HCT116 (cell line): ENCODE measurements at regions not wholly inside any gene's neighbourhood (a gene's known extent, or its start where the extent isn't known, plus 50 kb on each side); places are given as distances from the start of the nearest gene placed in this dataset.

ENCODE experiments used
- ATAC-seq: fragments of 200-7000 bp; cut with Tn5 transposase; 2 replicates; pipeline ENCODE4 v1.9.1; 2020; ENCODE audit warnings: mild to moderate bottlenecking, moderate library complexity
- BruUV-seq: library from RNA; stranded (reverse); fragments of 400-500 nt; replicated peaks from 2 replicates; lab custom pipeline; 2021; lab: Mats Ljungman, UMichigan
- CTCF ChIA-PET: fragments of 300-600 bp; sonication (Branson Sonifier 250); formaldehyde crosslinking; loops from one replicate; lab custom pipeline; 2021; ENCODE audit warnings: antibody characterized with exemption; lab: Charles Lee
- POLR2A ChIA-PET: fragments of 300-600, 350-600 bp; sonication (Branson Sonifier 250); formaldehyde crosslinking; loops from one replicate; lab custom pipeline; 2021; ENCODE audit warnings: antibody characterized with exemption; lab: Charles Lee
- RAD21 ChIA-PET, 2 experiments: fragments of 300-600 bp; sonication (Branson Sonifier 250); formaldehyde crosslinking; loops; one replicate each; lab custom pipeline; 2023; ENCODE audit warnings: low total read pairs in 2 of 2; ENCODE audit not compliant: uncharacterized antibody in 2 of 2, unreplicated experiment in 2 of 2, low non-redundant PET in 1 of 2; lab: Charles Lee
- DNase-seq: peaks from one replicate; pipeline ENCODE4 v3.0.0-alpha.2; 2010; ENCODE audit warnings: low read depth, low spot score
- H2AFZ ChIP-seq: fragments of 200-600 bp; shearing (Covaris generic), sonication (generic); 2 replicates; pipeline ENCODE4 v1.6.1; 2017; ENCODE audit warnings: low read depth, mixed run types, mixed read lengths, antibody characterized with exemption, low read length; ENCODE audit not compliant: poor library complexity, severe bottlenecking
- H3K27ac ChIP-seq: 2 replicates; pipeline ENCODE4 v1.5.1; 2012; ENCODE audit warnings: low read depth, low read length
- H3K27me3 ChIP-seq: fragments of 200-600 bp; sonication (generic); 2 replicates; pipeline ENCODE4 v1.6.1; 2016; ENCODE audit warnings: mixed run types, low read length, mixed read lengths; ENCODE audit not compliant: insufficient read depth
- H3K36me3 ChIP-seq, 2 experiments: fragments of 200-500 bp in 1 of 2; fragments of 200-600 bp in 1 of 2; sonication (Bioruptor generic) in 1 of 2; sonication (generic) in 1 of 2; 2 replicates each; pipeline versions ENCODE4 v1.5.1 to v1.6.1; 2014 to 2016; ENCODE audit warnings: low read length in 2 of 2, inconsistent platforms in 1 of 2, mixed read lengths in 1 of 2, mixed run types in 1 of 2; ENCODE audit not compliant: insufficient read depth in 2 of 2, control insufficient read depth in 1 of 2
- H3K4me1 ChIP-seq, 2 experiments: fragments of 200-600 bp in 1 of 2; sonication (generic) in 1 of 2; 2 replicates each; pipeline versions ENCODE4 v1.5.1 to v1.6.1; 2012 to 2017; ENCODE audit warnings: low read length in 2 of 2, inconsistent platforms in 1 of 2, mild to moderate bottlenecking in 1 of 2, mixed read lengths in 1 of 2, mixed run types in 1 of 2, moderate library complexity in 1 of 2; ENCODE audit not compliant: insufficient read depth in 2 of 2, control insufficient read depth in 1 of 2
- H3K4me2 ChIP-seq: fragments of 200-600 bp; sonication (generic); 2 replicates; pipeline ENCODE4 v1.6.1; 2017; ENCODE audit warnings: mixed run types, low read length, mixed read lengths
- H3K4me3 ChIP-seq, 2 experiments: fragments of 200-600 bp in 1 of 2; sonication (generic) in 1 of 2; replicated peaks in 1 of 2; 2 replicates each; pipeline ENCODE4 v1.5.1; 2011 to 2016; ENCODE audit warnings: low read length in 2 of 2, control low read depth in 1 of 2, low read depth in 1 of 2, mild to moderate bottlenecking in 1 of 2, mixed read lengths in 1 of 2, mixed run types in 1 of 2
- H3K79me2 ChIP-seq: fragments of 200-600 bp; sonication (generic); 2 replicates; pipeline ENCODE4 v1.6.1; 2017; ENCODE audit warnings: mild to moderate bottlenecking, mixed run types, low read length, moderate library complexity, mixed read lengths; ENCODE audit not compliant: insufficient read depth
- H3K9ac ChIP-seq: fragments of 200-600 bp; sonication (generic); 2 replicates; pipeline ENCODE4 v1.6.1; 2016; ENCODE audit warnings: low read length, mixed read lengths
- H3K9me2 ChIP-seq: fragments of 200-600 bp; sonication (generic), shearing (Covaris generic); 2 replicates; pipeline ENCODE4 v1.6.1; 2017; ENCODE audit warnings: mixed run types, mild to moderate bottlenecking, moderate library complexity; ENCODE audit not compliant: insufficient read depth
- H3K9me3 ChIP-seq, 2 experiments: fragments of 200-500 bp in 1 of 2; fragments of 200-600 bp in 1 of 2; sonication (Bioruptor generic) in 1 of 2; sonication (generic) in 1 of 2; 2 replicates each; pipeline ENCODE4 v1.6.1; 2014 to 2017; ENCODE audit warnings: low read length in 2 of 2, mixed read lengths in 2 of 2, inconsistent platforms in 1 of 2, low read depth in 1 of 2, mild to moderate bottlenecking in 1 of 2, mixed run types in 1 of 2, moderate library complexity in 1 of 2; ENCODE audit not compliant: control insufficient read depth in 1 of 2, insufficient read depth in 1 of 2
- H4K20me1 ChIP-seq: fragments of 200-600 bp; sonication (generic), shearing (Covaris generic); 2 replicates; pipeline ENCODE4 v1.6.1; 2017; ENCODE audit warnings: mixed run types, mild to moderate bottlenecking, moderate library complexity; ENCODE audit not compliant: insufficient read depth
- CEBPB ChIP-seq: IDR thresholded peaks from 2 replicates; pipeline ENCODE4 v1.6.1; 2012; ENCODE audit warnings: low read depth
- EGR1 ChIP-seq: IDR thresholded peaks from 2 replicates; pipeline ENCODE4 v1.6.1; 2012; ENCODE audit warnings: low read depth
- ELF1 ChIP-seq: IDR thresholded peaks from 2 replicates; pipeline ENCODE4 v1.6.1; 2012; ENCODE audit warnings: low read depth, borderline replicate concordance
- FOSL1 ChIP-seq: IDR thresholded peaks from 2 replicates; pipeline ENCODE4 v1.6.1; 2012; ENCODE audit warnings: low read depth
- JUND ChIP-seq: IDR thresholded peaks from 2 replicates; pipeline ENCODE4 v1.6.1; 2012
- POLR2AphosphoS5 ChIP-seq: IDR thresholded peaks from 2 replicates; pipeline ENCODE4 v1.6.1; 2011; ENCODE audit warnings: mild to moderate bottlenecking, low read depth, low read length, moderate library complexity
- RAD21 ChIP-seq: IDR thresholded peaks from 2 replicates; pipeline ENCODE4 v1.6.1; 2012; ENCODE audit warnings: low read depth, mild to moderate bottlenecking
- REST ChIP-seq: IDR thresholded peaks from 2 replicates; pipeline ENCODE4 v1.6.1; 2012; ENCODE audit warnings: low read depth
- SP1 ChIP-seq: IDR thresholded peaks from 2 replicates; pipeline ENCODE4 v1.6.1; 2012; ENCODE audit warnings: low read depth
- SRF ChIP-seq: IDR thresholded peaks from 2 replicates; pipeline ENCODE4 v1.6.1; 2012; ENCODE audit warnings: low read depth
- TCF7L2 ChIP-seq: IDR thresholded peaks from 2 replicates; pipeline ENCODE4 v1.7.0; 2011; ENCODE audit warnings: borderline replicate concordance, inconsistent platforms; ENCODE audit not compliant: insufficient read depth, insufficient read length; ENCODE audit errors: extremely low read depth
- YY1 ChIP-seq: IDR thresholded peaks from 2 replicates; pipeline ENCODE4 v1.6.1; 2011; ENCODE audit warnings: low read length, low read depth, moderate library complexity, mild to moderate bottlenecking; ENCODE audit not compliant: insufficient replicate concordance; ENCODE audit errors: extremely low read depth
- intact Hi-C: fragments of 100-400 bp; cut with micrococcal nuclease; formaldehyde crosslinking; loops from 2 replicates; pipeline ENCODE4 v1.10.0; 2022
- TF ChIP-seq, protein P1 (sequence below): IDR thresholded peaks from 2 replicates; pipeline ENCODE4 v1.6.1; 2012

DNA sequence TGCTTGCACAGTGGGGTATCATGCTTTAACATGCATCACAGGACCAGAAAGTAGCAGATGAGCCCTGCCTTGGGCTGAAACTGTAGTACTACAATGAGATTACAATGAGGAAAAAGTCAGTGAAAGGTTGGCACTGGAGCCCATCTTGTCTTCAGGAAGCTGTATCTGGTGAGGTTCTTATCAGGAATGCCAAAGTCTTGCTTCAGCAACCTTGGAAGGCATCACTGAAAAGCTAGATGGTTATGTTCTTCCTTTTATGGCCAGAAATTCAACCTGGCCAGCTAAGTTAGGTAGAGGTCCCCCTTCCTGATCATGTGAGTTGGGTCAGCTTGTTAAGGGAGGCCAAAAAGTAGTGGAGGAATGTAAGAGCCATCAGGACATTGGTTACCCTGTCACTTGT, 254.0 kb upstream of the FAT3 start:
- TF ChIP-seq REST (no peak), JUND (no peak), POLR2AphosphoS5 (no peak), TCF7L2 (no peak), SRF (no peak), RAD21 (no peak), ELF1 (no peak), CEBPB (no peak), YY1 (no peak), SP1 (no peak), FOSL1 (no peak), EGR1 (no peak)
- TF ChIP-seq, protein P1, sequence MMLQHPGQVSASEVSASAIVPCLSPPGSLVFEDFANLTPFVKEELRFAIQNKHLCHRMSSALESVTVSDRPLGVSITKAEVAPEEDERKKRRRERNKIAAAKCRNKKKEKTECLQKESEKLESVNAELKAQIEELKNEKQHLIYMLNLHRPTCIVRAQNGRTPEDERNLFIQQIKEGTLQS = no peak
- Histone ChIP-seq H3K79me2 (no peaks in the 10 kb centered on the region), H3K36me3 (no peaks in the 10 kb centered on the region), H3K27me3 (no peaks in the 10 kb centered on the region), H3K9me2 (no peaks in the 10 kb centered on the region), H3K4me2 (no peak overlapping the region), H3K4me3 (no peak overlapping the region), H3K4me1 (no peaks in the 10 kb centered on the region), H3K27ac (no peak overlapping the region), H4K20me1 (no peaks in the 10 kb centered on the region), H3K9ac (no peak overlapping the region), H2AFZ (no peak overlapping the region), H3K9me3 (peaks cover 5 to 26% of the 10 kb centered on the region in 2 experiments; a peak in 2 of 4 replicates)
- DNase-seq (no peak), ATAC-seq (no peak)
- intact Hi-C loops = no loop called here
- ChIA-PET CTCF (no interaction called here), RAD21 (no interaction called here), POLR2A (no interaction called here)
- BruUV-seq = no TSS peak
